ENCODE measurements at regions not wholly inside any gene's neighbourhood (a gene's known extent, or its start where the extent isn't known, plus 50 kb on each side); places are given as distances from the start of the nearest gene placed in this dataset.

DNA sequence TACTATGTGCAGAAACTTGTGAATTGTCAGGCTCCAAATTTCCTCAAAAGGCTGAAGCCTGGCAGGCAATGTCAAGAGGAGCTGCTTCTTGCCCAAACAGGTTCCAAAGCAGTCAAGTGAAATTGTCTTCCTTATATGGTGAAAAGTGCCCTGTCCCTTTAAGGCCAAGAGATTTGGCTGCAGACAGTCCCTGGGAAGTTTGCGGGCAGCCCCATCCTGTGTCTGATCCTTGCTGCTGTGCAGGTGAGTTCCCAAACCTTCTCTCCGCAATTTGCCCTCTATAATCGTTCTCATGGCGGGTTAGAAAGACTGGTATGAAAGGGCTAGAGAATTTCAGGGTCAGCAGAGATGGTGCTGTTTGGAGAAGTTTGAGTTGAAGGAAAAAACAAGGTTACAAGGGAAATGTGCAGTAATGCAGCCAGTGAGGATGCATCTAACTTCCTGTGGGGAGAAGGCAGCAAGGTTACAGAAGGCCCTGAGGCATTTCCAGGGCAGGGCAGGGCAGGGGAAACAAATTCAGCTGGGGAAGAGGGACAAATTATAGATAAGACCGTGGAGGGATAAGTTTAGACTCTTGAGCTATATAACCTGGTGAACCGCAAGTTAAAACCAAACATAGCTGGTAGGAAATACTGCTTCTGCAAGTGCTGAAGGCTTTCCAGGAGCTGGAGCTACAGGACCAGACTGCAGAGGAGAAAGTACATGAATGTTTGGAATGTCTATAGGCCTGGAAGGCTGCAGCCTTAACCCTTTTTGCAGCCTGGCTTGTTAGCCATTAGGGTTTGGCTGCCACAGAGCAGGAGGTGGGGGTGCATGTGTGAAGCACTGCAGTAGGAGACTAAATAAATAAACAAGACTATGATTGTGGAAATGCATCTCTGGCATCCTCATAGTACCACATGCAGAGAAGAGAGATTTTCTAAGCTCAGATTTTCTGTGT is 256.2 kb upstream of the IL12A start:
- TF ChIP-seq POLR2A (IDR thresholded peaks at IDR 0.05) (no peak), POLR2AphosphoS5 (IDR thresholded peaks at IDR 0.05) (peak in 1 of 3 donors; percentile 65)
- TF ChIP-seq, protein P1, sequence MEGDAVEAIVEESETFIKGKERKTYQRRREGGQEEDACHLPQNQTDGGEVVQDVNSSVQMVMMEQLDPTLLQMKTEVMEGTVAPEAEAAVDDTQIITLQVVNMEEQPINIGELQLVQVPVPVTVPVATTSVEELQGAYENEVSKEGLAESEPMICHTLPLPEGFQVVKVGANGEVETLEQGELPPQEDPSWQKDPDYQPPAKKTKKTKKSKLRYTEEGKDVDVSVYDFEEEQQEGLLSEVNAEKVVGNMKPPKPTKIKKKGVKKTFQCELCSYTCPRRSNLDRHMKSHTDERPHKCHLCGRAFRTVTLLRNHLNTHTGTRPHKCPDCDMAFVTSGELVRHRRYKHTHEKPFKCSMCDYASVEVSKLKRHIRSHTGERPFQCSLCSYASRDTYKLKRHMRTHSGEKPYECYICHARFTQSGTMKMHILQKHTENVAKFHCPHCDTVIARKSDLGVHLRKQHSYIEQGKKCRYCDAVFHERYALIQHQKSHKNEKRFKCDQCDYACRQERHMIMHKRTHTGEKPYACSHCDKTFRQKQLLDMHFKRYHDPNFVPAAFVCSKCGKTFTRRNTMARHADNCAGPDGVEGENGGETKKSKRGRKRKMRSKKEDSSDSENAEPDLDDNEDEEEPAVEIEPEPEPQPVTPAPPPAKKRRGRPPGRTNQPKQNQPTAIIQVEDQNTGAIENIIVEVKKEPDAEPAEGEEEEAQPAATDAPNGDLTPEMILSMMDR (IDR thresholded peaks at IDR 0.05 in 8 of 11, conservative IDR thresholded peaks at IDR 0.05 in 3 of 11): no peak

All from spleen (tissue), 7 donors.